ENCODE measurements at regions not wholly inside any gene's neighbourhood (a gene's known extent, or its start where the extent isn't known, plus 50 kb on each side); places are given as distances from the start of the nearest gene placed in this dataset.
A peak's percentile ranks its signal among the peaks of the same experiment; 100 is the strongest.
"Not testable (repeated sequence)": the region's sequence is repeated elsewhere in the genome, so short reads cannot be mapped to it uniquely, and the experiment has no call there.

DNA sequence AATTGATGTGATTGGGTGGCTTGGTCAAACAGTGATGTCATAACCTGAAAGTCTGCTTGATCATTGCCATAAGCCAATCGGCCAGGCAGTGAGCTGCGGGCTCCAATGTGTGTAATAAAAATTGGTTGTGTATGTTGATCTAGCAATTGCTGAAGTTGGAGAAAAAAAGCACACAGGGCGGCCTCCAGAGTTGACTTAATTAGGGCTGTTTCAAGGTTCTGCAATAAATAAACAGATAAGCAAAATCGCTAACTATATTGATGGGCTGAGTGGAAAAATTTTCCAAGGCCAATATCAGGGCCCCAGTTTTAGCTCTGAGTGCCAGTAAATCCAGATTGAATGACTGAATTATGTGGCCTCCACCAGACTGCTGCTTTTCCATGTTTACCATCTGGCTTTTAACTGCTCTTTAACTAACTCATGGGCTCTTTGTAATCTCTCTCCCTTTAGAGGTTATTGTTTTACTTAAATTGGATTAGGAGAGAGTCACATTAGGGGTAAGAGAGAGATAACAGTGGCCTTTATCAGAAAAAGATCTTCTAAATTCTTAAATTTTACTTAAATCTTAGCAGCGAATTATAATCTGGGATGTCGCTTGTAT is 160.6 kb upstream of the WDFY3 start:
- no peak for DNase-seq
- Histone ChIP-seq H3K9me3 (replicated peaks) (no peaks in the 10 kb centered on the region), H3K4me3 (no peak overlapping the region)

DNA sequence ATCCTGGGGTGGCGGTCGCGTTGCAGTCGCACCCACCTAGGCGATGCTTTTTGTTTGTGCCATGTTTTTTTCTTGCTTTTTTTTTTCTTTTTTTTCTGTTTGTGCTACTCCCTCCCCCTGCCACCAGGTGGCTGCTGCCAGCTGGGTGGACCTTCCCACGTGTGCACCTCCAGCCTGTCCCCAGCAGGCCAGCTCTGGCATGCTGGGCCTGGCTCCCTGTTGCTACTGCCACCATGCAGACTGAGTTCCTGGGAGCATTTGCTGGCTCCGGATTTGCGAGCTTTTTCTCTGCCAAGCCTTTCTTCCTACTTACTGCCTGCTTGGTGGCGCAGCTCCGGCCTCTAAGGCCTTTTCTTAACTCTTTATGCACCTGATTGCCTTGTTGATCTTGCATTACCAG is 161.2 kb upstream of the WDFY3 start:
- no peaks in the 10 kb centered on the region for H3K27me3 ChIP-seq
- peak; percentile 83 to 87 for DNase-seq
- H3K9me3 ChIP-seq (replicated peaks), result no peaks in the 10 kb centered on the region
- peak overlapping the region; percentile 87 for H3K27ac ChIP-seq
- H3K4me1 ChIP-seq, result peaks cover 22% of the 10 kb centered on the region
- H3K4me3 ChIP-seq, result peak overlapping the region; percentile 34
- no peaks in the 10 kb centered on the region for H3K36me3 ChIP-seq

More for the DNA sequence above, 160.6 kb upstream of the WDFY3 start:
- H3K27me3 ChIP-seq, result no peaks in the 10 kb centered on the region
- peak overlapping the region; percentile 87 for H3K27ac ChIP-seq
- no peaks in the 10 kb centered on the region for H3K36me3 ChIP-seq
- peaks cover 22% of the 10 kb centered on the region for H3K4me1 ChIP-seq

DNA sequence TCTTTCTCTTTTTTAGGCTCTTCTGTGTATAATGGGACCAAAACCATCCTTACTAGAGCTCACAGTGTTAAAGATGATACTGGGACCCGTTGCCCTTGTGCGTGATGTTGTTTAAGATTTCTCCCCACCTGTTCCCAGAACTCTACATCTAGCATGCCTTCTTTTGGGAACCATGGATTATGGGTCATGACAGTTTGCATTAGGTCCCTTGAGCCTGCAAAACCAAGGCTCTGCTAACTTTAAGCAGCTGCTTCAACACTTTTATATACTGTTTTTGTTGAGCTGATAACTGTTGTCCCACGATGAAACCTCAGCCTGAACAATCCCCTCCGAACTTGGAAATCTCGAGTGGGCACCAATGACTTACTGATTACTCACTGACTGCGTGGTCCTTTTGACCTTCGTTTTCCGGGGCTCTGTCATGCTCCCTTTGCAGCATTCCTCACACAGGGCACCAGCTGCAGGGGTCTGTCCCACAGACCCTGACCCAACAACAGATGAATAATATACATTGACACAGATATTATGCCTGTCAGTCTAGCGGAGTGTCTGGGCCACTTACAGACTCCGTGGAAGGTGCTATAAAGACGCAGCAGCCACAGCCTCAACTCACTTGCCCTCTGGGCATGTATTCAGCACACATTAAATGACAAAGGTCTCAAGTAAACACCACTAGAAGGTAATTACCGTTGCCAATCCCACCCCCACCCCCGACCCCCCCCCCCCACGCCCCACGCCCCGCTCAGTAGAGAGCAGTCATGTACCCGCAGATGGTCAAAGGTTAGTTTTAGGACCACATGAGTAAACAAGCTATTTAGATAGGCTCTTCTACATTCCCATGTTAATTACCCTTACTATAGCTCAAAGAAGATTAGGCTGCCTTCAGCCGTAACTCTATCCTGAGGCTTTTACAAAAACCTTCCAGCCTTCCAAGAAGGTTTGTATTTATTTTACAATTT is 162.0 kb upstream of the WDFY3 start:
- H3K27ac ChIP-seq, result peak overlapping the region; percentile 87
- H3K9me3 ChIP-seq (replicated peaks), result no peaks in the 10 kb centered on the region
- DNase-seq, result peak; percentile 66 to 83
- H3K36me3 ChIP-seq, result no peaks in the 10 kb centered on the region
- peaks cover 22% of the 10 kb centered on the region for H3K4me1 ChIP-seq
- no peaks in the 10 kb centered on the region for H3K27me3 ChIP-seq
- peak overlapping the region; percentile 39 for H3K4me3 ChIP-seq

DNA sequence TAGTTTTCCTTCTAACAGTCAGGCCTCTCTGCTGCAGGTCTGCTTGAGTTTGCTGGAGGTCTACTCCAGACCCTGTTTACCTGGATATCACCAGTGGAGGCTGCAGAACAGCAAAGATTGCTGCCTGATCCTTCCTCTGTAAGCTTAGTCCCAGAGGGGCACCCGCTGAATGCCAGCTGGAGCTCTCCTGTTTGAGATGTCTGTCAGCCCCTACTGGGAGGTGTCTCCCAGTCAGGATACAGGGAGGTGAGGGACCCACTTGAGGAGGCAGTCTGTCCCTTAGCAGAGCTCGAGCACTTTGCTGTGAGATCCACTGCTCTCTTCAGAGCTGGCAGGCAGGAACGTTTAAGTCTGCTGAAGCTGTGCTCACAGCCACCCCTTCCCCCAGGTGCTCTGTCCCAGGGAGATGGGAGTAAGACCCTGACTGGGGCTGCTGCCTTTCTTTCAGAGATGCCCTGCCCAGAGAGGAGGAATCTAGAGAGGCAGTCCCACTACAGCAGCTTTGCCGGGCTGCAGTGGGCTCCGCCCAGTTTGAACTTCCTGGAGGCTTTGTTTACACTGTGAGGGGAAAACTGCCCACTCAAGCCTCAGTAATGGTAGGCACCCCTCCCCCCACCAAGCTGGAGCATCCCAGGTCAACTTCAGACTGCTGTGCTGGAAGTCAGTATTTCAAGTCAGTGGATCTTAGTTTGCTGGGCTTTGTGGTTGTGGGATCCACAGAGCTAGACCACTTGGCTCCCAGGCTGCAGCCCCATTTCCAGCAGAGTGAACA is 163.1 kb upstream of the WDFY3 start:
- H3K9me3 ChIP-seq (replicated peaks); H3K36me3 ChIP-seq; H3K27me3 ChIP-seq: not testable (repeated sequence)
- Histone ChIP-seq H3K4me1 (peaks cover 22% of the 10 kb centered on the region), H3K4me3 (peak overlapping the region; percentile 39), H3K27ac (peak overlapping the region; percentile 87)
- peak; percentile 69 to 83 for DNase-seq

DNA sequence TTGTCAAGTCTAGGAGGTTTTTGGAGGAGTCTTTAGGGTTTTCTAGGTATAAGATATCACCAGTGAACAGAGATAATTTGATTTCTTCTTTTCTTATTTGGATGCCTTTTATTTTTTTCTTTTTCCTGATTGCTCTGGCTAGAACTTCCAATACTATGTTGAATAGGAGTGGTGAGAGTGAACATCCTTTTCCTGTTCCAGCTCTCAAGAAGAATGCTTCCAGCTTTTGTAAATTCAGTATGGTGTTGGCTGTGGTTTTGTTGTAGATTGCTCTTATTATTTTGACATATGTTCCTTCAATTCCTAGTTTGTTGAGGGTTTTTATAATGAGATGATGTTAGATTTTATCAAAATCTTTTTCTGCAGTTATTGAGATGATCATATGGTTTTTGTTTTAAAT is 165.6 kb upstream of the WDFY3 start:
- Histone ChIP-seq H3K9me3 (replicated peaks) (no peaks in the 10 kb centered on the region; the same call in 1 of the 2 replicates), H3K27me3 (no peaks in the 10 kb centered on the region), H3K27ac (no peak overlapping the region), H3K4me1 (peaks cover 21% of the 10 kb centered on the region), H3K4me3 (no peak overlapping the region), H3K36me3 (no peaks in the 10 kb centered on the region)
- DNase-seq, result no peak

DNA sequence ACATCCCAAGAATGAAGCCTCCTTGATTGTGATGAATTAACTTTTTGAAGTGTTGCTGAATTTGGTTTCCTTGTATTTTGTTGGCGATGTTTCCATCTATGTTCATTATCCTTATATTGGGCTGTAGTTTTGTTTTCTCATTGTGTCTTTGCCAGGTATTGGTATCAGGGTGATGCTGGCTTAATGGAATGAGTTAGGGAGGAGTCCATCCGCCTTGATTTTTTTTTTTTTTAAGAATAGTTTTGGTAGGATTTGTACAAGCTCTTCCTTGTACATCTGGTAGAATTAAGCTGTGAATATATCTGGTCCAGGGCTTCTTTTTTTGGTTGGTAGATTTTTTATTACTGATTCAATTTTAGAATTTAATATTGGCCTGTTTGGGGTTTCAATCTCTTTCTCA is 166.1 kb upstream of the WDFY3 start:
- no peaks in the 10 kb centered on the region; the same call in 1 of the 2 replicates for H3K9me3 ChIP-seq (replicated peaks)

DNA sequence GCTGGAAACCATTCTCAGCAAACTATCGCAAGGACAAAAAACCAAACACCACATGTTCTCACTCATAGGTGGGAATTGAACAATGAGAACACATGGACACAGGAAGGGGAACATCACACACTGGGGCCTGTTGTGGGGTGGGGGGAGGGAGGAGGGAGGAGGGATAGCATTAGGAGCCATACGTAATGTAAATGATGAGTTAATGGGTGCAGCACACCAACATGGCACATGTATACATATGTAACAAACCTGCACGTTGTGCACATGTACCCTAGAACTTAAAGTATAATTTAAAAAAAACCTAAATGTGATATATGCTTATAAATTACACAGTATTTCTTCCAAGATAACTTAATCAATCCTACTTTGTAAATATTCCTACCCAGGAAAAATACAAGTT is 173.3 kb upstream of the WDFY3 start:
- H3K4me1 ChIP-seq; H3K27ac ChIP-seq; H3K27me3 ChIP-seq; H3K36me3 ChIP-seq; DNase-seq; H3K4me3 ChIP-seq; H3K9me3 ChIP-seq (replicated peaks): not testable (repeated sequence)

More for the DNA sequence above, 166.1 kb upstream of the WDFY3 start:
- DNase-seq, result no peak
- Histone ChIP-seq H3K4me3 (no peak overlapping the region), H3K27ac (no peak overlapping the region), H3K36me3 (no peaks in the 10 kb centered on the region), H3K4me1 (peaks cover 18% of the 10 kb centered on the region), H3K27me3 (no peaks in the 10 kb centered on the region)

DNA sequence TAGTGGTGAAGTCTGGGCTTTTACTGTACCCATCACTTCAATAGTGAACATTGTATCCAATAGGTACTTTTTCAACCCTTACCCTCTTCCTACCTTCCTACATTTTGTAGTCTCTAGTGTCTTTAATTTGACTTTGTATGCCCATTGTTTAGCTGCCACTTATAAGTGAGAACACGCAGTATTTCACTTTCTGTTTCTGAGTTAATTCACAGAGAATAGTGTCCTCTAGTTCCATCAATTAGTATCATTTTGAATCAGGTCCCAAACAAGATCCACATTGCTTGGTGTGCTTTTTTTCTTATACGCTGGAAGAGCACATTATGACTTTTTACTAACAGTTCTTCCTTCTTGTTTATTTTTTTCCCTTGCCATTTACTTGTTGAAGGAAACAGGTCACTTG is 176.0 kb upstream of the WDFY3 start:
- Histone ChIP-seq H3K4me3 (no peak overlapping the region), H3K27ac (no peak overlapping the region), H3K27me3 (no peaks in the 10 kb centered on the region), H3K4me1 (no peaks in the 10 kb centered on the region), H3K36me3 (no peaks in the 10 kb centered on the region), H3K9me3 (replicated peaks) (no peaks in the 10 kb centered on the region; the same call in none of the 2 replicates)
- no peak for DNase-seq

DNA sequence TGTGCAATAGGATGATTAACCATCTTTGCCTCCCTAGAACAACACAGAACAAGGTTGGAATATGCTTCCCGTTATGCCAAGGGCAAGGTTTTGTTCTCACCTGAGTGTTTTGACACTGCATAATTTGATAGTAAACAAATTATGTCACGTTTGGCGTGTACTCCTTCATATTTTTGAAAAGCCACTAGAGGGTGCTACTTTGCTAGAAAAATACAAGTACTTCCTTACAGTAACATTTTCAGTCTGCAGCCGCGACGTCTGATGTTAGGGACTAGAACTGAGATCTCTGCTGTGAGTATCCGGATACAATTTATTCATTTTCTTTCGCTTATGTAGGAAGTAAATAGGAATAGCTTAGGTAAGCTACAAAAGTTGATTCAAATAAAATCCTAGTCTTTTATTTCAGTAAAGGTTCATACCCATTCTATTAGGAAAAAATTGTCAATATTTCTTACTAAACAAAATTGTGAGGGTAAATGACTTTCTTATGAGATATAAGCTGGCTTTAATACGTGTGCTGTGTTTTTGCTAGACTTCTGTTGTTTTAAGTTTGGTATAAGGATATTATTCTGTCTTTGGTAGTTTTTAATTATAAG is 181.1 kb upstream of the WDFY3 start:
- Histone ChIP-seq H3K27ac (peak overlapping the region; percentile 39; the same call in 1 of the 2 replicates), H3K27me3 (no peaks in the 10 kb centered on the region), H3K4me1 (peaks cover 45% of the 10 kb centered on the region), H3K9me3 (replicated peaks) (no peaks in the 10 kb centered on the region), H3K4me3 (peak overlapping the region; percentile 36), H3K36me3 (no peaks in the 10 kb centered on the region)
- peak; percentile 83 to 91 for DNase-seq

DNA sequence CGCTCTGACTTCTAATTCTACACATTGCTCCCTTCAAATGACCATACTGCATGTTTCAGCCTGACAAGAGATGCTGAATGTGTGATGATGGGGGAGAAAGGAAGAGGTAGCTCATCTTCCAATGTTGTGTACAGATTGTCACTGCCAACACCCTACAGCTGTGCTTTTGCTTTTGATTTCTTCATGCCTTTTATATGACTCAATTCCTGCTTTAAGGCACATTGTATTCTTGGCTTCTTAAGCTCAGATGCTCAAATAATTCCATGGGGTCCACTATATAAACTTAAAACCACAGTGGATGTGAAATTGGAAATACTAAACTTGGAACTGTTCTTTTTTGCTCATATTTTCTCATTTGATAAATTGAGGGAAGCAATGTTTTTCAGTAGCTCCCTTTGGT is 183.2 kb upstream of the WDFY3 start:
- H3K9me3 ChIP-seq (replicated peaks), result no peaks in the 10 kb centered on the region
- no peaks in the 10 kb centered on the region for H3K36me3 ChIP-seq
- peak; percentile 43 to 66 for DNase-seq
- no peak overlapping the region for H3K4me3 ChIP-seq
- peak overlapping the region; percentile 39 for H3K27ac ChIP-seq
- peaks cover 56% of the 10 kb centered on the region for H3K4me1 ChIP-seq
- H3K27me3 ChIP-seq, result no peaks in the 10 kb centered on the region

DNA sequence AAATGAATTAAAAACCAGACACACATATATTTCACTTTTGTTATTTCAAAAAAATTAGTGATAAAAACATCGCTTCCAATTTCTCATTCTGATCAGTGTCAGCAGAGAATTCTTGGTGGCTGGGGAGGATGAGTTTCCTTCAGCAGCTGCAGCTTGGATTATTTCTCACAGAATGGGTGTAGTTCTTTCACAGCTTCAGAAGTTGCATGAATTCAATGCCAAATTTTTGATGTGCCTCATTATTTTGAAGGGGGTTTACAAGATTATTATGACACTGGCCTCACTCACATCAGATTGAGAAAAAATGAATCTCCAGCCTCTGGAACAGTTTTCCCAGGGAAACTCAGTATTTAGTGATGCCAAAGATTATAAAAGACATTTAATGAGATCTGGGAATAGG is 184.9 kb upstream of the WDFY3 start:
- Histone ChIP-seq H3K27me3 (no peaks in the 10 kb centered on the region), H3K4me1 (peaks cover 56% of the 10 kb centered on the region), H3K27ac (peak overlapping the region; percentile 47), H3K36me3 (no peaks in the 10 kb centered on the region), H3K4me3 (no peak overlapping the region), H3K9me3 (replicated peaks) (no peaks in the 10 kb centered on the region)
- peak; percentile 21 to 55 for DNase-seq

DNA sequence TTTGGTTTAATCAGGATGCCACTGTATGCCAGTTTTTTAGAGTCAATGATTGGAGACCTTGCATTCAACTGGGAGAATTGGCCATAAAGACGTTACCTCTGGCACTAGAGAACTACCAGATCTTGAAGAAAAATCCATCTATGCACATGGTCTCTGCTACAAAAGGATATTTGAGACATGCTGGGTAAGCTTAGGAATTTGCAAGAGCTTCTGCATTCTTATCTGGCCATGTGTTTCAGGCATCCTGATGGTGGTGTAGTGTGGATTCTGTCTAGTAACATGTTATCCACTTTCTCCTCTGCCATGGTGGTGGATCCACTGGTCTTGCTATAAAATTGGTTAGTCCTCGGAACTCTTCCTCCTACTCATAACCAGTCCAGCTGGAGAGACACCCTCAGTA is 185.3 kb upstream of the WDFY3 start:
- no peaks in the 10 kb centered on the region for H3K27me3 ChIP-seq
- H3K27ac ChIP-seq, result peak overlapping the region; percentile 47
- DNase-seq, result peak; percentile 33 to 61
- H3K4me1 ChIP-seq, result peaks cover 56% of the 10 kb centered on the region
- no peaks in the 10 kb centered on the region for H3K36me3 ChIP-seq
- H3K9me3 ChIP-seq (replicated peaks), result no peaks in the 10 kb centered on the region
- H3K4me3 ChIP-seq, result no peak overlapping the region

DNA sequence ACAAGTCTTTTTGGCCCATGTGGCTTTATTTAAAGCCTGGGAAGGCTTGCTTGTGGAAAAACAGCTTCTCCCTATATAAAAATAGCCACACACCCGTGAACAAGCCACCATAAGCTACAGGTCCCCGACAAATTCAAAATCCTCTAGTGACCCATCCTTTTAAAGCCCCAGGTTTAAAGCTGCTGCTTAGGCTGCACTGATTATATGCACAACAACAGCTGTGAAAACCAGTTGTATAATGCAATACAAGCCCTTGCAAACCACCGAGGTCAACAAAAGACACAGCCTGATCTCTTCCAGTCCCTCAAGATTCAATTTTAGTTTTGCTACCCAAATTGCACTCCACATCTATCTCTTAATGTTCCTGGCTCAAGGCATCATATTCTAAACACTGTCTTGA is 186.0 kb upstream of the WDFY3 start:
- peak; percentile 69 to 81 for DNase-seq
- no peaks in the 10 kb centered on the region for H3K36me3 ChIP-seq

DNA sequence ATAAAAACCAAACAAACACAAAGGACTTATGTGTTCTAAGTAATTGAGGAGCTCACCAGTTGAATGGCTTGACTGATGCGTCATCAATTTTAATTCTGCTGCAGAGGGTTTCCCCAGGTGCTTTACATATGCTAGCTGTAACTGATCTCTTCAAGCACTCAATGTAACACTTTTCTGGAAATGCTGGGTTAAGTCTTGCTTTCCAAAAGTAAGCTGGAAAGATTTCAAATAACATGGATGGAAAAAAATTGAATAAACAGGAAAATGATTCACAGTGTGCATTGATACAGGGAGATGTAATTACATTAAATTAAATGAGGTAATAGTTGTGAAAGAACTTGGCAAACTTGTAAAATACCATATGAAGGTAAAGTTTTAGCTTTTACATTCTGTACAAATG is 186.7 kb upstream of the WDFY3 start:
- no peaks in the 10 kb centered on the region for H3K27me3 ChIP-seq
- H3K4me1 ChIP-seq, result peaks cover 51% of the 10 kb centered on the region
- H3K27ac ChIP-seq, result no peak overlapping the region; the same call in 1 of the 2 replicates
- no peaks in the 10 kb centered on the region for H3K9me3 ChIP-seq (replicated peaks)
- DNase-seq, result no peak
- no peaks in the 10 kb centered on the region for H3K36me3 ChIP-seq
- no peak overlapping the region for H3K4me3 ChIP-seq

More for the DNA sequence above, 186.0 kb upstream of the WDFY3 start:
- H3K27ac ChIP-seq, result peak overlapping the region; percentile 47
- no peaks in the 10 kb centered on the region for H3K9me3 ChIP-seq (replicated peaks)
- H3K4me1 ChIP-seq, result peaks cover 56% of the 10 kb centered on the region
- H3K27me3 ChIP-seq, result no peaks in the 10 kb centered on the region
- H3K4me3 ChIP-seq, result no peak overlapping the region
